ENCODE measurements at regions not wholly inside any gene's neighbourhood (a gene's known extent, or its start where the extent isn't known, plus 50 kb on each side); places are given as distances from the start of the nearest gene placed in this dataset.

GRCh38 chr12:24705216-24705615, 243.7 kb downstream of the BCAT1 start:
- H3K4me3 ChIP-seq (ENCODE audit: low read length): no peak overlapping the region
- no peak for DNase-seq (ENCODE audit: low read depth)
- TF ChIP-seq CTCF (conservative IDR thresholded peaks at IDR 0.05; ENCODE audit: low read depth, low read length): no peak

GRCh38 chr12:24701343-24701742, 247.6 kb downstream of the BCAT1 start:
- no peak overlapping the region for H3K4me3 ChIP-seq (ENCODE audit: low read length)
- TF ChIP-seq CTCF (conservative IDR thresholded peaks at IDR 0.05; ENCODE audit: low read depth, low read length): no peak
- no peak for DNase-seq (ENCODE audit: low read depth)

DNA sequence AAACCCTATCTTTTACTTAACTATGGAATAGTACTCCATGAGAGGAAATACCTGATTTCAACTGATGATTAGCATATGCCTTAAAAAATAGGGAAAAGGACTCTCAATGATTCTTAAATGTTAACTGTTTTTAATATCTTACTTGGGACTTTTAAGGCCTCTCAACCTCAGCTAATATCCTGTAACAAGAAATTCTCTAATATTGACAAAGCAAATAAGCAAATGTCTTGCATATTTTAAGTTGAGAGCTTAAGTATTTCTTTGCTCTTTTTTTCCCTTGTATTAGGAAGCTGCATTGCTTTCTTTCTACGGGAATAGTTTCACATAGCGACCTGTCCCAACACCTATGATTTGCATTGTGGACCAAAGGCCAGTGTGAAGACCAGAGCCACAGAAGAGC, 249.9 kb downstream of the BCAT1 start:
- no peak for TF ChIP-seq CTCF (conservative IDR thresholded peaks at IDR 0.05; ENCODE audit: low read depth, low read length)
- no peak for DNase-seq (ENCODE audit: low read depth)
- no peak overlapping the region for H3K4me3 ChIP-seq (ENCODE audit: low read length)

DNA sequence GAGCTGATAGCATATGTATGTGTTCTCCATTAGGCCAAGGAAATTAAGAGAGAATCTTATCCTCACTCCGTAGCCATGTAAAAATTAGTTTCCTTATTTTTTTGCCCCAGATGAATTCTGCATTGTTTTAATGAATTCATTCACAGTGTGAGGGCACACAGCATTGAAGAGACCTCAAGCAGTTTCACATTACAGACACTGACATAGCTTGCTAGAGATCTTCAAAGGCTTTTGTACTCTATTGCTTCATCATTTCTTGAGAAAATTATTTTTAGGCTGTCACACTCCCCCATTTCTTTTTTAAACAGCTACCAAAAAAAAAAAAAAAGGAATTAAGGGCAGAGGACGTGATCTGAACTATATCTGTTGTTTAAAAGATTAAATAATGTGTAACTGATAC, 251.1 kb downstream of the BCAT1 start:
- DNase-seq (ENCODE audit: low read depth): no peak
- no peak overlapping the region for H3K4me3 ChIP-seq (ENCODE audit: low read length)
- no peak for TF ChIP-seq CTCF (conservative IDR thresholded peaks at IDR 0.05; ENCODE audit: low read depth, low read length)

GRCh38 chr12:24697295-24697694, 251.6 kb downstream of the BCAT1 start:
- no peak for TF ChIP-seq CTCF (conservative IDR thresholded peaks at IDR 0.05; ENCODE audit: low read depth, low read length)
- no peak overlapping the region for H3K4me3 ChIP-seq (ENCODE audit: low read length)
- no peak for DNase-seq (ENCODE audit: low read depth)

- DNase-seq (ENCODE audit: low read depth): no peak
- no peak overlapping the region for H3K4me3 ChIP-seq (ENCODE audit: low read length)
- no peak for TF ChIP-seq CTCF (conservative IDR thresholded peaks at IDR 0.05; ENCODE audit: low read depth, low read length)
Observed at GRCh38 chr12:24696800-24697199, 252.1 kb downstream of the BCAT1 start.

- no peak overlapping the region for H3K4me3 ChIP-seq (ENCODE audit: low read length)
- DNase-seq (ENCODE audit: low read depth): no peak
- TF ChIP-seq CTCF (conservative IDR thresholded peaks at IDR 0.05; ENCODE audit: low read depth, low read length): no peak
Observed at GRCh38 chr12:24695657-24696329, 253.1 kb downstream of the BCAT1 start.
